ENCODE measurements at regions not wholly inside any gene's neighbourhood (a gene's known extent, or its start where the extent isn't known, plus 50 kb on each side); places are given as distances from the start of the nearest gene placed in this dataset.

DNA sequence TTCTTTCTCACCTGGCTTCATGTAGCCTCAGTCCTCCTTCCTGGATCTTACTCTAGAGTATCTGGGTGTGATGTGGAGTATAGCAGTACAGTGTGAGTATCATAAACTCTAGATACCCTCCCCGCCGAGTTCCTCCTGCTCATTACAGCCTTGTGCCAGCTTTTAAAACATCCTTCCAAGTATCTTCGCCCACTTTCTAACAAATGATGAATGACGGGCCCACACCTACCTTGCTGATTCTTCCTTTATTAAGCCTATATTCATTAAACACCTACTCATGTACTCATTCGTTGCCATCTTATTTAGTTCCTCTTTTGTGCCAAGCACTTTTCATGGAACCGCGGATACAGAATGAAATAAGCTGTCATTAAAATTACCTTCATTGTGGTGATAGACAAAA is 1585.3 kb upstream of the TENM3 start:
- no peak for DNase-seq (ENCODE audit: low read depth)

DNA sequence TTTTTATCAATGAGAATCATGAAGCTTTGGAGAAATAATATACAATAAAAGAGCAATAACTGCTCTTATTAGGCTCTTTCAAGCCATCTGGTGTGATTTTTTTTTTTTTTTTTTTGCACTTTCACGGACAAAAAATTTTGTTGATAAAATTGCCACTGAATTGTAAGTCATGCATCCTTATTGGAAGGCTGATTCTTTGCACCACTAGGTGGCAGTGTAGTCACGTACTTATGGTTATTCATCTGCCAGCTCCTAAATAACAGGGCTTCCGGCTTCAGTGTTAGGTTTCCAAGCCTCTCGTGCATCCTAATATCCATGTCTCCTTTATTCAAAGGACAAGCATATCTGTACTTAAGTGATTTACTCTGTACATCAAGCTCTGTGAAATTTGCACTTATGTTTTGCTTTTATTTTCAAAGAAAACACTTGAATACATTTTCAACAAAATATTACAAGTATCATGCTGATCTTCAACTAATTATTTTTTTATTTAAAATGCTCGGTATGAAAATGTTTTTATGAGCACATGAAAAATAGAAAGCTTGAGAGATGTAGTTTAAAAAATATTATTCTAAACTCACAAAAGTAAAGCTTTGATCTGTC is 1578.3 kb upstream of the TENM3 start:
- peak; percentile 59 for DNase-seq (ENCODE audit: low read depth)

DNA sequence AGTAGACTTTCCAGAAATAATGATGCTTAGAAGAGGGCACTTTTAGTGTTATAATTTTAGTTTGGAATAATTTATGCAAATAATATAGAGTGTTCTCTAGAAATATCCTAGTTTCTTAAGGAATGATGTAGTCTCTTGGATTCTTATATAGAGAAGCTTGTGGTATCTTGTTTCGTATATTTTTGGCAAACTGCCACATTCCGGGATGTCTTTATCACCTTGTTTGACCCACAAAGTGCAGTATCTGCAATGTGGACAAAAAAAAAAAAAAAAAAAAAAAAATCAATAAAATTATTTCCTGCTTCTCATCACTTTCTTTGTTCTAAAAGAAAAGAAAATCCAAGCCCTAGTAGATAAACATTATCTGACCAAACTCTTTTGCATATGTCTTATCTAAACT is 1577.7 kb upstream of the TENM3 start:
- DNase-seq (ENCODE audit: low read depth) = no peak

DNA sequence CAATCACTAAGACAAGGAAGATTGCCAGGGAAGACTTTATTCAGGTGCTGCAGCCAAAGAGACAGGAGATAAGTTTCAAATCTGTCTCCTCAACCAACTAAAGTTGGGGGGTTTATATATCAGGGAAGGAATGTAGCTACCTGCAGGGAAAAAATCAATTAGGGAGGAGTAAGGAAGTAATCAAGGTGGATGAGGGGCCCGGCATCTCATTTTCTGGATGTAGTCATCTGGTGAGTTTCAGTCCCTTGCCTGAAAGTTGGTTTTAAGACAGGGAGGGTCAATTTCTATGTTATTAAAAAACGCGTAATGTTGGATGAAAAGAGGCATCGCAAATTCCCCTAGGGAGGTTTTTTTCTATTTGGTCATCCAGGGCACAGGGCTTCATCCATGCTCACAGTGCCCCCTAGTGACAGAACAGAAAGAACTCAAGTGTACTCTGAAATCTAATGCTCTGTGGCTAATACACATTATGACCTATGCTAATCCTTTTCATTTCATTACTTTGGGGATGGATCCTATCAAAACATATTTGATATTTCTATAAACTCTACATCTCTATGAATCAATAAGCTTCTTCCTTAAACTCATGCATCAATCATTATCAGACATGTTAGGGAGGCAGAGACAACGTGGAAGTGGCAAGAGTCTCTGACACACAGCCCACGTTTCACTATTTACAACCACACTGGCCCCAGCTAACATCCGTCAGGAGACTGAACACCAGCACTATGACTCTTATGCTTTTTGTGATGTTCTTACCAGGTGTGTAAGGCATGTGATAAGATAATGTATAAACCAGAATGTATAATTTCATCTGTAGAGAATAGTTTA is 1577.0 kb upstream of the TENM3 start:
- DNase-seq (ENCODE audit: low read depth) = peak; percentile 19

DNA sequence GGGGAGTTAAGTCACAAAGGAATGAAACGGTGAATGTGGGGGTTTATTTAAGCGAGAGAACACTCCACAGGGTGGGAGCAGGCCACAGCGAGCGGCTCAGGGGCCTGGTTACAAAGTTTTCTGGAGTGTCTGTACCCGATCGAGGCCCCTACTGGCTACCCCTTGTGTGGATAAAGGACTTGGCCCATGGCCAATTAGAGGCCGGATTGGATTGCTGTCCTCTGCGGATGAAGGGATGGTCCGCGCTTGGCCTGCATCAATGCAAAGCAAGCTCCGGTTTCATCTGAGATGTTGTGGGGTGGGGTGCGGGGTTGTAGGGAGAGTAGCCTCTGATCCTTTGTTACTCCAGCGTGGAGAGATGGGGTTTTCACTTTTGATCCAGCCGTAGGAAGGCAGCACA is 1574.5 kb upstream of the TENM3 start:
- DNase-seq (ENCODE audit: low read depth) = no peak

DNA sequence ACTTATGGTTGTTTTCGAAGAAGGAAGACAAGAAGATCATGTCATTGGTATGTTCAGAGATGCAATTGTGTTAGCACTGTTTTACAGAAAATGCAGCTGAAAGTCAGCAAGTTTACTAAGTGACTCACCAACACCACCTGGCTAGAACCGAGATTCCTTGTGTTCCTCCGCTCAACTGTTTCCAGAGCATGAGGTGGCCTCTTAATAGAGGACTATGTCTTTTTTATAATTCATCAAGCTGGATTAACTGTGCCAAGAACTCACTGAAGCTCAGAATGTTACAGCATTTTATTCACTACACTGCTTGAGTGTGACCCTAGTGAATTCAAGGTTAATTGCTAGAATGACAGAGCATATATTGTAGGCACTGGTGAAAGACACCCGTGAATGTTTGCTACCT is 1573.5 kb upstream of the TENM3 start:
- DNase-seq (ENCODE audit: low read depth) = no peak

DNA sequence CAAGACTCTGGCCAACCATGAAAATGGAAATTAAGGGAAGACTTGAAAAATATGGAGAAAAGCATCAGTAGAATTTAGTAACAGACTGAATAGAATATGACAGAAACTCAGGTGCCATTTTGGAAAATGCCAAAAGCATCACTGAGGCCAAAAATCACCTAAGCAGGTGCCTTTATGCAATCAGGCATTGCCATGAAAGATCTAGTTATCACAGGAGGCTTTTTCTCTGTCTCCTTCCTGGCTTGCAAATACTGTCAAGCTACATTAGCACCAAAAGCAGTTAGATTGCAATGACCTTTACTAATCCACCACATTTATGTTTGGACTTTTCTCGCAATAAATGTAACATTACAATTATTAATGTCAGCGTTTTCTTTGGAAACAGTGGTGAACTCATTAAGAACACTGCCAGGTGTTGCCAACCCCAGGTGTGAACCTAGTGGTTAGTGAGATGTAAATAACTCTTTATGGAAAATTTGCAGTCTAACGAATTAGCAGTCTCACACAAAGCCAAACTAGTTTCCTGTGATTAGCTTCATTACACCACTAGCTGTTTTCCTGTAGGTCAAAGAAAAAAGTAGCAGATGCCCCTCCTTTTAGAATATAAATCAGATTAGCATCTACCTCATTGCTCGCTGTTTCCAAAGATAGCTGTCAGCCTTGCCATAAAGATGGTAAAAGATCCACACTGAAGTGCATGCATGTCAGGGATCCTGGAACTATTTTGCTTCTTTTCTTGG is 1568.4 kb upstream of the TENM3 start:
- DNase-seq (ENCODE audit: low read depth) = no peak

DNA sequence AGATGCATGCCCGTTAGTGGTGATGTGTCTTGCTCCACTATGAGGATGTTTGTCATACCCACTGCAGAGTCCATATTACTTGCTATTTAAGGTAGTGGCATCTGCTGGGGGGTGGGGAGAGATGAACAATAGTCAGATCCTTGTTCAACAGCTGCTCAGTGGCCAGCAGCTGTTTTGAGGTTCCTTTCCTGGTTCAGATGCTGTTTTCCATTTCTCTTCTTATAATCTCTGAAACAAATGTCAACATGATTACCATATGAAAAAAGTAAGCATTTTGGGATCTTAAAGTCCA is 1567.9 kb upstream of the TENM3 start:
- DNase-seq (ENCODE audit: low read depth) = no peak

DNA sequence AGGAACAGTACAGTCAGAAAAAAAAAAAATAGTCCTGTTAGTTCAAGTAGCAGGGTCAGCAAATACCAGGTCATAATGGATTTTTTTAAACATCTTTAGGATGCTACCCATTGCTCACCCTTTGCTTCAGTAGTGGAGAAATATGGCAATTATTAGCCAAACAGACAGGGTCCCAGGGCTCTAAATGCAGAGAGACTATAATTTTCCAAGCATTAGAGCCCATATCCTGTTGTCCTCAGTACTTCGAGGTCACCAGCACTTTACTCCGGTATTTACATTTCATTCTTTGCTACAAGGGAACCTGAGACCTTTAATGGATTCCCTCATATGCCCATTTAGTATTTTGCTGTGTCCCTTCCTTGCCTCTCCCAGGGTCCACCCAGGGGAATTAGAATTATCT is 1562.9 kb upstream of the TENM3 start:
- DNase-seq (ENCODE audit: low read depth) = no peak

DNA sequence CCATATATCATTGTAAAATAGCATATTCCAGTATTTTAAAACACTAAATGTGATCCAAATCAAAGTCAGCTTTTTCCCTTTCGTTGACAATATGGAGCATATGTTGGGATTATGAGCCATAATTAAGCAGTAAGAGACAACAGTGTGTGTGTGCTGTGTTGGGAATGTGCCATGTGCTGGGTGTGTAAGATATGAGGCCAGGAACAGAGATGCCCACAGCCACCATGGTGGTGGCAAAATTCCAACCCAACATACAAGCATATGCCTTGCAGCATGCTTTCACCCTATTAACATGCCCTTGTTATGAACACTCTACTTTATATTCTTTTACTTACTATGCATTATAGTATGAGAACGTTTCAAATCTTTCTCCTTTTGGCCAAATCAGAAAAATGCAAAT is 1560.4 kb upstream of the TENM3 start:
- DNase-seq (ENCODE audit: low read depth) = no peak

DNA sequence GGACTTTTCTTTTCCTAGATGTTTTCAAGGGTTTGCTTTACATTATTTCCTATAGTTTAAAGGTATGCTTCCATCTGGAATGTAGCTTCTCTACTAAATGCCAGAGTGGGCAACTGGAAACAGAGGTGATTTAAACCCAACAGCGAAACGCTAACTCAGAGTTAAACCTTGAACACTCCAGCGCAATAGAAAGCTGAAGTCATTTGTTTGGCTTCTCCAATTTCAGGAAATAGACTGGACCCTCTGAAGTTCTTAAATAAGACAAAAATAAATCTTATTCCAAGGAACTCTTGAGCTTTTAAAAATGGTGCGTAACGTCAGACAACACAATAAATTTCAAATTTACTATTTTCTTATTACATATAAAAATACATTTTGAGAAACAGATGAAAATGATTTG is 1560.0 kb upstream of the TENM3 start:
- no peak for DNase-seq (ENCODE audit: low read depth)

DNA sequence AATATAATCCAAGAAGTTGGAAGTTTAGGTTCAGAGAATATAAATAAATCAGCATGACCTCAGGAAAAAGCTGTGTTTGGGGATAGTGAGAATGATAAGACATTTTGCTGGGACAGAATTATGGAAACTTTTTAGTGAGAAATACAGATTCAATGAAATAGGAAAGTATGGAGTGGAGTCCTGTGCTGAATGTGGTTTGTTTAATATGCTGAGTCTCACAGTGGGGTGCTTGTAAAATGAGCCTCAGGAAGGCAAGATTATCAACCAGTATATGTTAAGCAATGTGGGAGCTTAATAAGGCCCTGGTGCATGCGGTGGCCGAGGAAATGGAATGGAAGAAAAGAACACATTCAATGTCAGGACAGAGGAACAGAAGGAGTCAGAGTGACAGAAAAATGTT is 1554.7 kb upstream of the TENM3 start:
- DNase-seq (ENCODE audit: low read depth) = no peak

DNA sequence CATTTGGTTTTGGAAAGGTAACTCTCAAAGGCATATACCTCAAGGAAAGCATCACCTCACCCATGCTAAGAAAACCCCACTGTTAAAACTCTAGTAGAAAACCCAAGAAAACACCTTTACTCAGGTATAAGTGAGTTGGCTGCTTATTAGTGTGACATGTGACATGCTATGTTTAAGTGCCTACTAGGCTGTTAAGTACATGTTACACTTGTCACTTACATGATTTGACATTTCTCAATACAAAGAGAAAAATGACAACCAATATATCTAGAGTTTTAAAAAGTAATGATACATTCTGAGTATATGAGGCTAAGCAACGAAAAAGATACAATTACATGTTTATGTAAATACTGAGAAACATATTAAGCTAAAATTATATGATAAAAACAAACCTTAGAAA is 1548.3 kb upstream of the TENM3 start:
- no peak for DNase-seq (ENCODE audit: low read depth)

DNA sequence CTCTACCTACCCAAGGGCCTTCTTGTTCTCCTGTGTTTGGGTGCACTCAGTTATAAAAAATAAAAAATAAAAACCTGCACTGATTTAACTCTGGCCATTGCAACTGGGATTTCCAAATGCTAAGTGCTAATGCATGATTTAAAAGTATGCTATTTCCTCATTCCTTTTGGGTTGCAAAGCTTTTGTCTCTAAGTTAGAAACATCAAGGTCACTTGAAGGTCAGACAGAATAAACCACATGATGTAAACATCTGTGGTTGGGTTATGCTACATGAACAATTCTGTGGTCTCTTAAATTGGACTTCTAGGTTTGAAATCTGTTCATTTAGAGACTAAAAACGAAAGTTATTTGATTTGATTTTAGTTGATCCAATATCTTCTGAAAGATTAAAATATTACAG is 1547.4 kb upstream of the TENM3 start:
- DNase-seq (ENCODE audit: low read depth) = peak; percentile 1

DNA sequence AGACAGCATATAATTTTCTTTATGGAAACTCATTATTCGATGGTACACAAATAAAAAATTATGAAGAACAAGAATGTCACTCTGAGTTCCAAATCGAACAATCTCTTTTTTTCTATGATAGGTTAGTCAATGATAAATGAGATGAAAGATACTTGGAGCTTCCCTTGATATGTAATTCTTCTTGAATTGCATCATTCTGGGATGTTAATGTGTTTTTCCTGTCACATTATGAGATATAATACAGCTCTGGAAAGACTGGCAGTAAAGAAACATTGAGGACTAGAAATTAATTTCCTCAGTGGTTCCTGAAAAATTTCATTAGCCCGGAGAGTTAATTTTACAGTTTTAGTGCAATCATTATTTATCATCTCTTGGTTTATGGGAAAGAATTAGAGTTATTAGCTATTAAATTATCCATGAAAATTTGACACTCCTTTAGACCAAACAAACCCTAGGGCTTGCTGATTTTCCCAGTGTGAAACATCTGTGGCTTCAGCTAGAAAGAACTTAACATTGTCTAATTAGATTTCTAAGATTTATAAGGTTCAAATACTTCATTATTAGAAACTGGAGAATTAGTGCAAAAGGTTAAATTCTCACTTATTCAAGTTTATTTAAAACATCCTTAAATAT is 1546.6 kb upstream of the TENM3 start:
- no peak for DNase-seq (ENCODE audit: low read depth)

DNA sequence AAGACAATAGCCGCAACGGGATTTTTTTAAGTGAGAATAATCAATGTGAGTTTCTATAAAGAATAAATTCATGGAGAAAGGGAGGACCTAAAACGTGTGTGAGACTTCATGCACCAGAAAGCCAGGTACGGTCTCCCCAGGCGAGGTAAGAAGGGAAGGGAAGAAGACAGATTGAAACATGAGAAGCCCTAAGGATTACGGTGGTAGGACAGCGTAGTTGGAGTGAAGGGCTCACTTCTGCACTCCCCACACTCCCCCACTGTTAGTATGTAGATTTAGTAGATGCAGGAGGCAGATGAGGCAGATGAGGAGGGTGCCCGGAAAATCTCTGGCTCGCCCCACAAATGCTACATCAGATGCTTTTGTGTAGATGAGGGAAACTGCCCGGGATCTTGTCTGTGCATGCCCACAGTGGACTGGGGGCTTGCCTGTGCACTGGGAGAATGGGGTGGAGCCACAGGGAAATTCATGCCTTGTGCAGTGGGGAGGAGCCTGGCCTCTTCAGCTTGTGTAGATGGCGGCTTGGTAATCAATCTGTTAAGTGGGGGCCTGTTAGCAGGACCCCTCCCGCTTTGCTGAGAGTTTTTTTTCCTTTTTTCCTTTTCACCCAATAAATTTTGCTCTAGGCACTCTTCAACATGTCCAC is 1544.5 kb upstream of the TENM3 start:
- no peak for DNase-seq (ENCODE audit: low read depth)

DNA sequence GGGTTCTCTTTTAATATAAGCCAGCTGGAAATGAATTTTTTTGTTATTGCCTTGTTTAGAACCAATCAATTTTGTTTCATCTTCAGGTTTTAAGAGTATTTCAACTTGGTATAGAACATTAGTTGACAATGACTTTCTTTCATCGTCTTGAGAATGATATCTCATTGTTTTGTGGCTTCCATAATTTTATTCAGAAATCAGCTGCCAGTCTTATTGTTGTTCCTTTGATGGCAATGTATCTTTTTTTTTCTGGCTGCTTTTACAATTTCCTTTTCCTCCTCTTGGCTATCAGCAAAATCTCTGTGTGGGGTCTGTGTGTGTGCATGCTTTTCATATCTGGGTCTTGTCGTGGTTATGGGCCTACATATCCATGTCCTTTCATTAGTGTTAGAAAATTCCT is 1536.4 kb upstream of the TENM3 start:
- no peak for DNase-seq (ENCODE audit: low read depth)

DNA sequence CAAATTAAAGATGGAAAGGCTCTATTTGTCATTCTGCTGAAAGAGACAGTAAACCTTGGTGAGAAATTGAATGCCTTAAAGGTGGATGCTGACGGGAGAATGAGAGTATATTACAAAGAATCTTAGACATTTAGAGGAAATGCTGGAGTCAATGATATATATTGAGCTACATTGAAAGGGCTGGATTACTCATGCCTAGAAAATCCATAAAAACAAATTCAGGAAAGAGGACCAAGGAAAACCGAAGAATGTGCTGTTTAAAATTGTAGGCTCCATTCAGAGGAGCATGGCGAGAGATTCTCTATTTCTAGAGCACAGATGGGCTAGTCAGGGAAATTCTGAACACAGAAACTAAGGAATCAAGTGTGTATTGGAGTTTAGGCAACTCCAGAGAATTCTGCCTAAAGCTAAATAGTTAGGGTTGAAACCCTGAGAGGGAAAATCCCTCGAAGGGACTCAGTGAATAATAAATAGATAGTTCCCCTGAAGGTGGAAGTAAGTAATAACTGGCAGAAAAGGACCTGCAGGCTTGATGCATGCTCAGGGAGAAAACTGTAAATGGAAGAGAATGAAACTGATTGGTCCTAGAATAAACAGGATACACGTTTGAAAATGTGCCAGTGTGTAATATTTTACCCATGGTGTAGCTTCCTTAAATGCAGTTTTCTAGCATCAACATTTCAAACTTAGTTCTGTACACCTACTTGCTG is 1532.4 kb upstream of the TENM3 start:
- DNase-seq (ENCODE audit: low read depth) = no peak

DNA sequence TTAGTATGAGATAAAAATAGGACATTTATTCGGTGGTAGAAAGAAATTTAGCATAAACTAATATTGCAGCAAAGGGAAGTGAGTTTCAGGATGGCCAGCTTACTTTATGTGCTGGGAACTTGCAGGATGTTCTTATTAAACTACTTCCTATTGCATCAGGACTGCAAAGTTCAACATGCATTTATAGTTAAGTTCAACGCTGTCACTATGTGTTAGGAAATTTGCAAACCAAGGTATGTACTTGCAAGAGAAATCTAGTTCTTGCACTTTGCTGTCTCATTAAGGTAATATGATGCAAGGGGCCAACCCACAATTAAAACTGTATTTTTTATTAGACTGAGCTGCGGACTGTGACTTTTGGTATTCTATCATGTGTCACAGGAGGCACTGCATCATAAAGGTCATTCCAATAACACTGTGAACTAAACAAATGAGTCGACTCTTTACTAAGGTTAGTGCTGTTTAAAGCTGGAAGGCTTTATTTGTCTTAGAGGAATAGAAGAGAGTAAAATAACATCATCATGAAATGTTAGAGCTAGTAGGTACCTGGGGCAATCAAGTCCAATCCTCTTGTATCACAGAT is 1525.7 kb upstream of the TENM3 start:
- no peak for DNase-seq (ENCODE audit: low read depth)

DNA sequence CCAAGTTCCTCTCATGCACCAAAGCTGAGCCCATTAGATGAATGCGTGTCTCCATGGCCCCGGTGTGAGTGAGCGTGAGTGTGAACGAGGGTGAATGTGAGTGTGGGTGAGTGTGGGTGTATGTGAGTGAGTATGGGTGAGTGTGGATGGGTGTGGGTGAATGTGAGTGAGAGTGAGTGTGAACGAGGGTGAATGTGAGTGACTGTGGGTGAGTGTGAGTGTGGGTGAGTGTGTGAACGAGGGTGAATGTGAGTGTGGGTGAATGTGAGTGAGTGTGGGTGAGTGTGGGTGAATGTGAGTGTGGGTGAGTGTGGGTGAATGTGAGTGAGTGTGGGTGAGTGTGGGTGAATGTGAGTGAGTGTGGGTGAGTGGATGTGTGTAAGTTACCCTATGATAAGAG is 1521.8 kb upstream of the TENM3 start:
- no peak for DNase-seq (ENCODE audit: low read depth)

DNA sequence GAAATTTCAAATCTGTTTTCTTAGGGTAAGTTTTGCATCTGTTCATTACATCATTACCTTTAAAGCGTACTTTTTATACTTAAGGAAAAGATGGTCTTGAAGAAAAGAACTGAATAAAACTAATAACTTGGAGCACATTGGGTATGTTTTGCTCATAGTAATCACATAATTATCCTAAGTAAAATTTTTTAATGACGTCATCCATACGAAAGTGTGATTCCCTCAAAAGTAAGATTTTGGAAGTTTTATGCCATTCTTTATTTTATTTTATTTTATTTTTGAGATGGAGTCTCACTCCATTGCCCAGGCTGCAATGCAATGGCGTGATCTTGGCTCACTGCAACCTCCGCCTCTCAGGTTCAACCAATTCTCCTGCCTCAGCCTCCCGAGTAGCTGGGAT is 1516.6 kb upstream of the TENM3 start:
- no peak for DNase-seq (ENCODE audit: low read depth)

DNA sequence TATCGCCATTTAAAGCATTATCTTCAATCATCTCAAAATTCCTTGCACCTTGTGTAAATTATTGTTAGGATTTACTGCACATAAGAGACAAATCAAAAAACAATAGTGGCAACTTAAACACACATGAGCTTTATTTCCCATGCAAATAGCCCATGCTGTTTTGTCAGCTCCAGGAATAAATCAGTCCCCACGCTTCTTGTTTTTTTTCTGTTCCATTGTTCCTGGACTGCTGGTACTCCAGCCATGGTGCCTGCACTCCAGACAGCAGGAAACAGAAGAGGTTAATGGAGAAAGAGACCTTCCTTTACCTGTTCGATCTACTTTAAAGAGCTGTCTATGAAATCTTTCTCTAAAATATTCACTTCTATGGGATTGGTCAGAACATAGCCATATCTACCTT is 1515.7 kb upstream of the TENM3 start:
- DNase-seq (ENCODE audit: low read depth) = no peak

All from stromal cell of bone marrow (primary cell).